ENCODE measurements at regions not wholly inside any gene's neighbourhood (a gene's known extent, or its start where the extent isn't known, plus 50 kb on each side); places are given as distances from the start of the nearest gene placed in this dataset.
"Not testable (repeated sequence)": the region's sequence is repeated elsewhere in the genome, so short reads cannot be mapped to it uniquely, and the experiment has no call there.

GRCh38 chr2:33913071-33913616 is 314.0 kb upstream of the FAM98A start:
- no CpG with 5 or more reads among the region's 1 CpG for WGBS, 2 experiments (ENCODE audit: insufficient coverage in 2 of 2)
- no peaks in the 10 kb centered on the region for H3K36me3 ChIP-seq (ENCODE audit: control insufficient read depth, insufficient read depth, low read length)
- H3K4me1 ChIP-seq (ENCODE audit: control insufficient read depth, insufficient read depth, low read length, poor library complexity, severe bottlenecking), result no peaks in the 10 kb centered on the region
- no peaks in the 10 kb centered on the region for H3K9me3 ChIP-seq (ENCODE audit: control insufficient read depth, low read length)
- H3K4me3 ChIP-seq (ENCODE audit: extremely low read depth, insufficient read depth, low read length, poor library complexity, severe bottlenecking), result no peak overlapping the region
- H3K27ac ChIP-seq (ENCODE audit: low read depth, low read length, severe bottlenecking), result no peak overlapping the region

DNA sequence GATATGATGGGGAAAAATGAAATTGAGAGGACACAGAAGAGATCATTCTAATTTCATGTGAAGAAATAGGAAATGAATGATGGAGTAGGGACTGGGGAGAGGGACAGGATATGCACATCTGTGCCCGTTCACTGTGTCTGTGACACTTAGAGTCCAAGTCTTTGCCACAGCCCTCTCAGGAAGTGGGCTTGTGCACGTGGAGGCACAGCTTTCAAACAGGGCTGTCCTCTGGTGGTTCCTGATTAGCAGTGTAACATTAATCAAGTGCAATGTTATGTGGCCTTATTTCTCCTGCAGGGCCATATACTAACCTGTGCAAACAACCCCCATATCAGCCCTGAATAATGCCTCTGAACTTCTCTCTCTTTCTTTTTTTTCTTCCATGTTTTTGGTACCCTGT is 312.2 kb upstream of the FAM98A start:
- H3K9me3 ChIP-seq (ENCODE audit: control insufficient read depth, low read length), result no peaks in the 10 kb centered on the region
- no peaks in the 10 kb centered on the region for H3K36me3 ChIP-seq (ENCODE audit: control insufficient read depth, insufficient read depth, low read length)
- no peaks in the 10 kb centered on the region for H3K4me1 ChIP-seq (ENCODE audit: control insufficient read depth, insufficient read depth, low read length, poor library complexity, severe bottlenecking)
- WGBS, 2 experiments (ENCODE audit: insufficient coverage in 2 of 2), result 76 to 90% methylated on average over 2 of the region's 2 CpGs
- H3K4me3 ChIP-seq (ENCODE audit: extremely low read depth, insufficient read depth, low read length, poor library complexity, severe bottlenecking), result no peak overlapping the region
- no peak overlapping the region for H3K27ac ChIP-seq (ENCODE audit: low read depth, low read length, severe bottlenecking)

DNA sequence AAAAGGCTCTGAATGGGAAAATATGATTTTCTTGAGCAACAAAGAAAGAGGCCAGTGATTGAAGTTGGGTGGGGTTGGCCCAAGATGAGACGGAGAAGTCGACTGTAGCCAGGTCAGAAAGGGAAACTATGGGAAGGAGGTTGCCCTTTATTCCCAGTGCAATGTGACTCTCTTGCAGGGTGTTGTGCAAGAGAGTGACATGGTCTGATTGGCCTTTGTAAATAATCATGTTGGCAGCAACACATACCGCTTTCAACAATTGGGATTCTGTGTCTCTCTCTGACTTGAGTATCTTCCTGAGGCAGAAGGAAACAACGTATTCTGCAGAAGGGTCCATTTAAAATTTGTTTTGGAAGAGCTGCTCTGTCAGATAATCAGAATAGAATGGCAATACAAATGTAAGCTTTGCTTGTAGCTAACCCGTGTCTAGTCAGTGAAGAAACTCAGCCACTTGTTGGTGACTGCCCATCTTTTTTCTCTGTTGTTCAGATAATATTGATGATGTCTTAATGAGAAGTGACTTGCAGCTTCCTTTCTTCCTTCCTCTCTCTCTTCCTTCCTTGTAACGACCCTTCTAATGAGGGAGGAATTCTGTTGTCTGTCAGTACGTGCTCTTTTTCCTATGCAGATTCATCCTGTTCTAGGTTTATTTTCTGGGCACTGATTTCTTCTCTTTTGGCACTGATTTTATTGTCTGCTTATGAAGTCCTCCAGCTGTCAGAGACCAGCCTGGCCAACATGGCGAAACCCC is 311.0 kb upstream of the FAM98A start:
- Histone ChIP-seq H3K4me3 (ENCODE audit: extremely low read depth, insufficient read depth, low read length, poor library complexity, severe bottlenecking) (no peak overlapping the region), H3K36me3 (ENCODE audit: control insufficient read depth, insufficient read depth, low read length) (no peaks in the 10 kb centered on the region), H3K27ac (ENCODE audit: low read depth, low read length, severe bottlenecking) (no peak overlapping the region), H3K4me1 (ENCODE audit: control insufficient read depth, insufficient read depth, low read length, poor library complexity, severe bottlenecking) (no peaks in the 10 kb centered on the region), H3K9me3 (ENCODE audit: control insufficient read depth, low read length) (no peaks in the 10 kb centered on the region)
- 86 to 89% methylated on average over 6 to 7 of the region's 8 CpGs for WGBS, 2 experiments (ENCODE audit: insufficient coverage in 2 of 2)

DNA sequence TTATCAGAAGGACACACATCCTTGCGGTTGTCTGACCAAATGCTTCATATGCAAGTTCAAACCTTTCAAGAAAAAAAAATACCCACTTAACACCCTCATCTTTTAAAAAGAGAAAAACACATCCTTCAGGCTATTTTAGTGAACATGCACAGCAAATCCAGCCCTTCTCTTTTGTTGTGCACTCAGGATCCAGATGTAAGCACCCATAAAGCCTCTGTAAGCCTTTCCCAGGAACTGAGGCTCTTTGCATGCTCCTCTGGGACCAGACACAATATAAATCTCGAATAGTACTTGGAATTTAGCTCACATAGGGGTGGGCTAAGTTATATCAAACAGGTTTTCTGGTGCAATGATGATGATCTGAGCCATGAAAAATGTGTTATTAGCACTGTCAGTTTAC is 308.8 kb upstream of the FAM98A start:
- H3K4me3 ChIP-seq (ENCODE audit: extremely low read depth, insufficient read depth, low read length, poor library complexity, severe bottlenecking), result no peak overlapping the region
- no peaks in the 10 kb centered on the region for H3K9me3 ChIP-seq (ENCODE audit: control insufficient read depth, low read length)
- H3K27ac ChIP-seq (ENCODE audit: low read depth, low read length, severe bottlenecking), result no peak overlapping the region
- 71% methylated on average over 1 of the region's 2 CpGs; no CpG with 5 or more reads in 1 of the 2 experiments for WGBS, 2 experiments (ENCODE audit: insufficient coverage in 2 of 2)
- no peaks in the 10 kb centered on the region for H3K4me1 ChIP-seq (ENCODE audit: control insufficient read depth, insufficient read depth, low read length, poor library complexity, severe bottlenecking)
- H3K36me3 ChIP-seq (ENCODE audit: control insufficient read depth, insufficient read depth, low read length), result no peaks in the 10 kb centered on the region

DNA sequence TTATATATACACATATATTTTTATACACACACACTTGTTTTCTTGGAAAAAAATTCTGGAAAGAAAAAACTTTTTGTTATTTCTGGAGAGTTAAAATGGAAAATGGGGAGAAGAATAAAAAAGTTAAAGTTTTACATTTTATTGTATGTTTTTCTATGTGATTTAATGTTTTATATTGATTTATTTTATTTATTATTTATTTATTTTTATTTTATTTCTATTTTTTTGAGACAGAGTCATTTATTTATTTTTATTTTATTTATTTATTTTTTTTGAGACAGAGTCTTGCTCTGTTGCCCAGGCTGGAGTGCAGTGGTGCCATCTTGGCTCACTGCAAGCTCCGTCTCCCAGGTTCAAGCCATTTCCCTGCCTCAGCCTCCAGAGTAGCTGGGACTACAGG is 307.0 kb upstream of the FAM98A start:
- not testable (repeated sequence) for H3K9me3 ChIP-seq (ENCODE audit: control insufficient read depth, low read length); H3K27ac ChIP-seq (ENCODE audit: low read depth, low read length, severe bottlenecking); H3K4me3 ChIP-seq (ENCODE audit: extremely low read depth, insufficient read depth, low read length, poor library complexity, severe bottlenecking); H3K4me1 ChIP-seq (ENCODE audit: control insufficient read depth, insufficient read depth, low read length, poor library complexity, severe bottlenecking); H3K36me3 ChIP-seq (ENCODE audit: control insufficient read depth, insufficient read depth, low read length)
- 100% methylated on average over 1 of the region's 1 CpG; no CpG with 5 or more reads in 1 of the 2 experiments for WGBS, 2 experiments (ENCODE audit: insufficient coverage in 2 of 2)

GRCh38 chr2:33904801-33905200 is 305.7 kb upstream of the FAM98A start:
- 41 to 50% methylated on average over 1 of the region's 4 CpGs for WGBS, 2 experiments (ENCODE audit: insufficient coverage in 2 of 2)
- Histone ChIP-seq H3K36me3 (ENCODE audit: control insufficient read depth, insufficient read depth, low read length) (no peaks in the 10 kb centered on the region), H3K4me1 (ENCODE audit: control insufficient read depth, insufficient read depth, low read length, poor library complexity, severe bottlenecking) (no peaks in the 10 kb centered on the region), H3K9me3 (ENCODE audit: control insufficient read depth, low read length) (no peaks in the 10 kb centered on the region), H3K27ac (ENCODE audit: low read depth, low read length, severe bottlenecking) (no peak overlapping the region), H3K4me3 (ENCODE audit: extremely low read depth, insufficient read depth, low read length, poor library complexity, severe bottlenecking) (no peak overlapping the region)

DNA sequence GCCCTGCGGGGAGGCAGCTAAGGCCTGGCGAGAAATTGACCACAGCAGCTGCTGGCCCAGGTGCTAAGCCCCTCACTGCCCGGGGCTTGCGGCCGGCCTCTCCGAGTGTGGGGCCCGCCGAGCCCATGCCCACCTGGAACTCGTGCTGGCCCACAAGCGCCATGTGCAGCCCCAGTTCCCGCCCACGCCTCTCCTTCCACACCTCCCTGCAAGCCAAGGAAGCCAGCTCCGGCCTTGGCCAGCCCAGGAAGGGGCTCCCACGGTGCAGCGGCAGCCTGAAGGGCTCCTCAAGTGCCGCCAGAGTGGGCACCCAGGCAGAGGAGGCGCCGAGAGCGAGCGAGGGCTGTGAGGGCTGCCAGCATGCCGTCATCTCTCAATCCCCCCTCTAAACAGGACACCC is 304.6 kb upstream of the FAM98A start:
- no peak overlapping the region for H3K4me3 ChIP-seq (ENCODE audit: extremely low read depth, insufficient read depth, low read length, poor library complexity, severe bottlenecking)
- no peaks in the 10 kb centered on the region for H3K36me3 ChIP-seq (ENCODE audit: control insufficient read depth, insufficient read depth, low read length)
- H3K27ac ChIP-seq (ENCODE audit: low read depth, low read length, severe bottlenecking), result no peak overlapping the region
- WGBS, 2 experiments (ENCODE audit: insufficient coverage in 2 of 2), result 93 to 97% methylated on average over 9 to 12 of the region's 21 CpGs
- H3K4me1 ChIP-seq (ENCODE audit: control insufficient read depth, insufficient read depth, low read length, poor library complexity, severe bottlenecking), result no peaks in the 10 kb centered on the region
- no peaks in the 10 kb centered on the region for H3K9me3 ChIP-seq (ENCODE audit: control insufficient read depth, low read length)

- H3K27ac ChIP-seq (ENCODE audit: low read depth, low read length, severe bottlenecking), result no peak overlapping the region
- H3K9me3 ChIP-seq (ENCODE audit: control insufficient read depth, low read length), result no peaks in the 10 kb centered on the region
- no peak overlapping the region for H3K4me3 ChIP-seq (ENCODE audit: extremely low read depth, insufficient read depth, low read length, poor library complexity, severe bottlenecking)
- WGBS, 2 experiments (ENCODE audit: insufficient coverage in 2 of 2), result 95 to 100% methylated on average over 1 to 10 of the region's 10 CpGs
- H3K36me3 ChIP-seq (ENCODE audit: control insufficient read depth, insufficient read depth, low read length), result no peaks in the 10 kb centered on the region
- no peaks in the 10 kb centered on the region for H3K4me1 ChIP-seq (ENCODE audit: control insufficient read depth, insufficient read depth, low read length, poor library complexity, severe bottlenecking)
Observed at GRCh38 chr2:33903215-33903614, 304.1 kb upstream of the FAM98A start.

- Histone ChIP-seq H3K27ac (ENCODE audit: low read depth, low read length, severe bottlenecking) (no peak overlapping the region), H3K36me3 (ENCODE audit: control insufficient read depth, insufficient read depth, low read length) (no peaks in the 10 kb centered on the region), H3K4me3 (ENCODE audit: extremely low read depth, insufficient read depth, low read length, poor library complexity, severe bottlenecking) (no peak overlapping the region), H3K4me1 (ENCODE audit: control insufficient read depth, insufficient read depth, low read length, poor library complexity, severe bottlenecking) (no peaks in the 10 kb centered on the region), H3K9me3 (ENCODE audit: control insufficient read depth, low read length) (no peaks in the 10 kb centered on the region)
- WGBS, 2 experiments (ENCODE audit: insufficient coverage in 2 of 2), result no CpG with 5 or more reads among the region's 2 CpGs
Observed at GRCh38 chr2:33900610-33901009, 301.5 kb upstream of the FAM98A start.

DNA sequence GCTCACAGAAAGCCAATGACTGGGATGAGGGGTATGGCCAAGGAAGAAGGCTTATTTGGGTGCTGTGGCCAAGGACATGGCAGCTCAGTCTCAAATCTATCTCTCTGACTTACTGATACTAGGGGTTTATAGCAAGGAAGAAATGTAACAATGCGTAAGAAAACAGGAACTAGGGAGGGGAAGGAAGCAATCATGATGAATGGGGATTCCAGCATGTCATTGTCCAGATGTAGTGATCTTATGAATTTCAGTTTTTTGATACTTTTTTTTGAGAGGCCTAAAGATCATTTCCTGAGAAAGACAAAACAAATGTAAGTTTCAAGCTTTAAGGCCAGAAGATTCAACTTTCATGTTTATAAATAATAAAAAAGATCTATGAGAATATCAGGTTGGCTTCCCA is 298.6 kb upstream of the FAM98A start:
- Histone ChIP-seq H3K4me3 (ENCODE audit: extremely low read depth, insufficient read depth, low read length, poor library complexity, severe bottlenecking) (no peak overlapping the region), H3K4me1 (ENCODE audit: control insufficient read depth, insufficient read depth, low read length, poor library complexity, severe bottlenecking) (no peaks in the 10 kb centered on the region), H3K9me3 (ENCODE audit: control insufficient read depth, low read length) (no peaks in the 10 kb centered on the region), H3K36me3 (ENCODE audit: control insufficient read depth, insufficient read depth, low read length) (no peaks in the 10 kb centered on the region), H3K27ac (ENCODE audit: low read depth, low read length, severe bottlenecking) (no peak overlapping the region)
- 88 to 92% methylated on average over 1 of the region's 1 CpG for WGBS, 2 experiments (ENCODE audit: insufficient coverage in 2 of 2)

- Histone ChIP-seq H3K4me3 (ENCODE audit: extremely low read depth, insufficient read depth, low read length, poor library complexity, severe bottlenecking) (no peak overlapping the region), H3K4me1 (ENCODE audit: control insufficient read depth, insufficient read depth, low read length, poor library complexity, severe bottlenecking) (no peaks in the 10 kb centered on the region), H3K36me3 (ENCODE audit: control insufficient read depth, insufficient read depth, low read length) (no peaks in the 10 kb centered on the region), H3K9me3 (ENCODE audit: control insufficient read depth, low read length) (no peaks in the 10 kb centered on the region), H3K27ac (ENCODE audit: low read depth, low read length, severe bottlenecking) (no peak overlapping the region)
- WGBS, 2 experiments (ENCODE audit: insufficient coverage in 2 of 2), result no CpG with 5 or more reads among the region's 1 CpG
Observed at GRCh38 chr2:33893824-33894223, 294.7 kb upstream of the FAM98A start.
